DMS 273 (cell line): ENCODE measurements at regions not wholly inside any gene's neighbourhood (a gene's known extent, or its start where the extent isn't known, plus 50 kb on each side); places are given as distances from the start of the nearest gene placed in this dataset.
"Not testable (repeated sequence)": the region's sequence is repeated elsewhere in the genome, so short reads cannot be mapped to it uniquely, and the experiment has no call there.

Source experiments
- DNase-seq: peaks from one replicate; lab custom pipeline; 2025; ENCODE audit not compliant: unreplicated experiment; lab: John Stamatoyannopoulos, UW

DNA sequence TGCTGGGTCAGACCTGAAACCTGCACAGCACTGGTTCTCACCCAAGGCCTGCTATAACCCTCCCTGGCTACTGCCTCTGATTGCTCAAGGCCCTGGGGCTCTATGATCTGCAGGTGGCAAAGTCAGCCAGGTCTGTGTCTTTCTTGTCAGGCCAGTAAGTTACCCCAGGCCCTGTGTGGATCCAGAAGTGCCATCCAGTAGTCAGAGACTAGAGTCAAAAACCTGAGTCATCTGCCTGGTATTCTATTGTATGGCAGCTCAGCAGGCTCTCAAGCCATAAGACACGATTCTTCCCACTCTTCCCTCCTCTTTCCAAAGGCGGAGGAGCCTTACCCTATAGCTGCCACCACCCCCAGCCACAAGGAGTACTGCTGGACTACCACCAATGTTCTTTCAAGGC lies 593.0 kb downstream of the FRK start:
- no peak for DNase-seq

DNA sequence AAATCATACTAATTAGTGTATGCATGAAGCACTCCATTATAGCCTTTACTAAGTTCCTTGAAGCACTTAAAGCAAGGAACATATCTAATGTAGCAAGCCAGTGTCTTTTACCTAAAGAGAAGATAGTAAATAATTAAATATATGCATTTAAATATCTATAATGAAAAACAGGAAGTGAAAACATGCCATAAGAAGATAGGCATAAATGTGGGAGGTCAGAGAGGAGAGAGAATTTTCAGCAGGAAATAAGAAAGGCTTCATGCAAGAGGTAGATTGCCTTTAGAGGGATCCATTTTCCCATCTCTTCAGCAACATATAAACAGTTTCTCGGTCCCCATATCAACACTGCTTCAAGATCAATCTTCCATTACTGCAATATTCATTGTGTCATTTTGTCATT lies 599.8 kb downstream of the FRK start:
- DNase-seq, result no peak

GRCh38 chr6:115456848-115457247 lies 603.8 kb downstream of the FRK start:
- DNase-seq, result no peak

- DNase-seq, result no peak
These were observed 616.7 kb downstream of the FRK start for GRCh38 chr6:115443825-115444478.

DNA sequence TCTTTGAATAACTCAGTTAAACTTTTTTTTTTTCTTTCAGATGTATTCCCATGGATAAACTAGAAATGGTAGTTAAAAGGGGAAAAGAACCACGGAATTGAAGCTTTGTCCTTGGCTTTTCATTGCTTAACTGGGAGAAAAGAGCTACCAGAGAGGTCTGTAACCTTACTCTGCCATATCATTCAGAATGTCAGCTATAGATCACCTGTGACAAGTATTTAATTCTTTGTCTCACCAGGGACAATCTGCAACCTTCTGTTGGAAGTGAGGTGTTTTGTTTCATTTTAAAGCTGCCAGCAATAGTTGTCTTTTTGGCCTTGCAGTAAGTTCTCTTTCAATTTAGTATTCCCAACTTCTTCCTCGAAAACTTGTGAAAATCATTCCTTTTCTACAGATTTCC lies 618.4 kb downstream of the FRK start:
- no peak for DNase-seq

DNA sequence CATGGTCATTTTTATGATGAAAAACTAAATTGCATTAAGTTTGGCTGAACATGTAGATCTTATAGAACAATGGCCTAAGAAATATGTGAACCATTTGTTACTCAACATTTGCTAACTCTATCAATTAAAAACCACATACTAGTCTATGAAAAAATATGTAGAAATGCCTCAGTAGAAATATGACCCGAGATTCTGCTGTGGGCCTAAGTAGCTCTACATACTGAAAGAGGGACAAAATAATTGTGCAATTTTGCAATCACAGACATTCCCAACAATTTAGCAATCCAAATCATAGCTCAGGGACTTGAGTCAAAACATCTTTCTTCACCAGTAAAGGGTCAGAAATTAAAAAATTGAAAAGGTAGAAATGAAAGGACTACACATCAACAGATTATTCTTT lies 619.0 kb downstream of the FRK start:
- DNase-seq, result no peak

- no peak for DNase-seq
These were observed 645.3 kb downstream of the FRK start for GRCh38 chr6:115415378-115415777.

DNA sequence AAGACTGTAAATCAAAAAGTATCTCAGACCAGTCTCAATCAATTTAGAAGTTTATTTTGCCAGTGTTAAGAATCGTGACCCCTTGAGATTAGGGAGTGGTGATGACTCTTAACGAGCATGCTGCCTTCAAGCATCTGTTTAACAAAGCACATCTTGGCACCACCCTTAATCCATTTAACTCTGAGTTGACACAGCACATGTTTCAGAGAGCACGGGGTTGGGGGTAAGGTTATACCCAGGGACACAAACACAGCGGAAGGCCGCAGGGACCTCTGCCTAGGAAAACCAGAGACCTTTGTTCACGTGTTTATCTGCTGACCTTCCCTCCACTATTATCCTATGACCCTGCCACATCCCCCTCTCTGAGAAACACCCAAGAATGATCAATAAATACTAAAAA lies 645.8 kb downstream of the FRK start:
- not testable (repeated sequence) for DNase-seq

- DNase-seq, result no peak
These were observed 648.9 kb downstream of the FRK start for GRCh38 chr6:115411756-115412155.

GRCh38 chr6:115404446-115404845 lies 656.2 kb downstream of the FRK start:
- peak; percentile 10 for DNase-seq

- no peak for DNase-seq
These were observed 662.1 kb downstream of the FRK start for GRCh38 chr6:115398607-115399006.

DNA sequence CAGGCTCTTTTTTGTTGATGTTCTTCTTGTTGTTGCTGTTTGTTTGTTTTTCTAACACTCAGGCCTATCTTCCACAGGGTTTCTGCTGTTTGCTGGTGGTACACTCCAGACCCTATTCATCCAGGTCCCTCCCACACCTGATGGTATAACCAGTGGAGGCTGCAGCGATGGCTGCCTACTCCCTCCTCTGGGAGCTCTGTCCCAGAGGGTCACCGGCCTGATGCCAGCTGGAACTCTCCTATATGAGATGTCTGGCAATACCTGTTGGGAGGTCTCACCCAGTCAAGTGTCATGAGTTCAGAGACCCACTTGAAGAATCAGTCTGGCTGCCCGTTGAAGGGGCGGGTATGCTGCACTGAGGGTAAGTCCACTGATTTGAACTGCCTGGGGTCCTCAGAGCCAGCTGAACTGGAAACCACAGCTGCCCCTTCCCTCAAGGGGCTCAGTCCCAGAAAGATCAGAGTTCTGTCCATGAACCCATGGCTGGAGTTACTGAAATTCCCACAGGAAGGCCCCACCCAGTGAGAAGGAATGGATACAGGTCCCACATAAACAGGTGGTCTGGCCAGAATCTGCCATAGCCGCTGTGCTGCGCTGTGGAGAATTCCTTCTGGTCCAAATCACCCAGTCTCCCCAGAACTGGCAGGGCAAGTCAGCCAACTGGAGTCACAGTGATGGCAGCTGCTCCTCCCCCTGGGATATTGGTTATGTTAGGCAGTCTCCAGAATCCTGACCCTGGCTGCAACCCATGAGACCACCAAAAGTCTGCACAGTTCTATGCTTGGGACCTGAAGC lies 664.4 kb downstream of the FRK start:
- DNase-seq, result no peak

DNA sequence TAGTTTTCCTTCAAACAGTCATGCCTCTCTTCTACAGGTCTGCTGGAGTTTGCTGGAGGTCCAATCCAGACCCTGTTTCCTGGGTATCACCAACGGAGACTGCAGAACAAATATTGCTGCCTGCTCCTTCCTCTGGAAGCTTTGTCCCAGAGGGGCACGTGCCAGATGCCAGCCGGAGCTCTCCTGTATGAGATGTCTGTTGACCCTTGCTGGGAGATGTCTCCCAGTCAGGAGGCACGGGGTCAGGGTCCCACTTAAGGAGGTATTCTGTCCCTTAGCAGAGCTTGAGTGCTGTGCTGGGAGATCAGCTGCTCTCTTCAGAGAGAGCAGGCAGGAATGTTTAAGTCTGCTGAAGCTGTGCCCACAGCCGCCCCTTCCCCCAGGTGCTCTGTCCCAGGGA lies 666.9 kb downstream of the FRK start:
- no peak for DNase-seq

- no peak for DNase-seq
These were observed 690.5 kb downstream of the FRK start for GRCh38 chr6:115370202-115370601.

DNA sequence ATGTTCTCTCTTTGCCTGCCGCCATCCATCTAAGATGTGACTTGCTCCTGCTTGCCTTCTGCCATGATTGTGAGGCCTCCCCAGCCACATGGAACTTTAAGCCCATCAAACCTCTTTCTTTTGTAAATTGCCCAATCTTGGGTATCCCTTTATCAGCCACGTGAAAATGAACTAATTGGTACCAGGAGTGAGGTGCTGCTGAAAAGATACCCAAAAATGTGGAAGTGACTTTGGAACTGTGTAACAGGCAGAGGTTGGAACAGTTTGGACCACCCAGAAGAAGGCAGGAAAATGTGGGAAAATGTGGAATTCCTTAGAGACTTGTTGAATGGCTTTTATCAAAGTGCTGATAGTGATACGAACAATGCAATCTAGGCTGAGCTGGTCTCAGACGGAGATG lies 694.9 kb downstream of the FRK start:
- no peak for DNase-seq

GRCh38 chr6:115363379-115363778 lies 697.3 kb downstream of the FRK start:
- DNase-seq, result no peak

- no peak for DNase-seq
These were observed 698.5 kb downstream of the FRK start for GRCh38 chr6:115362234-115362633.

GRCh38 chr6:115360602-115361325 lies 699.9 kb downstream of the FRK start:
- no peak for DNase-seq

DNA sequence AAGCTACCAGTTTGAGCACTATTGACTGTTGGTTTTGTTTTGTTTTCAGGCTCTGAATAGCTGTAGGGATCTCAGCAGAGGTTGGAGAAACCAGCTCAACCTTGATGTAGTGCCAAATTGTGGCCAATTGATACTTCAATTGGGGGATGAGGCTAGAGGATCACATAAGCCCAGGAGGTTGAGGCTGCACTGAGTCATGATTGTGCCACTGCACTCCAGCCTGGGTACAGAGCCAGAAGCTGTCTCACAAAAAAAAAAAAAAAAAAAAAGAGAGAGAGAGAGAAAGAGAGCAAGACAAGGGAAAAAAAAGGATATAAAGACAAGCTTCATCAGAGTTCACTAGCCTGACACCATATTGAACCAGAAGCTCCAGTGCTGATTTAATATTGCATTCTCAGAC lies 702.1 kb downstream of the FRK start:
- DNase-seq, result no peak

DNA sequence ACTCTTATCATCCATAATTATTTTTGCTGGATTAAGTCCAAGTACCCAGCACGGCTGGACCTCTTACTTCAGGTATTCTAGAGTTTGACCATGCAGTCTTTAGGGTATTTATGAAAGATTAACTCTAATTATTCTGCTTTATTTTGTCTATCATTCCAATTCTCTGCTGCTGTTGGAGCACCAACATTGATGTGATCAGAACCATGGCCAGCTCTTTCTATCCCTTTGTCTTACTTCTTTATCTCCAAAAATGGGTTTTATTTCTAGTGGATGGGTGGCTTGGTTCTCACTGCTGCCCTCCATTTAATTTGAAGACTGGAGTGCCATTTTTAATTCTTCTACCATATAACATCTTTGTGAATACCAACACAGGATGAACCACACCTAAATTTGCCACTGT lies 704.3 kb downstream of the FRK start:
- no peak for DNase-seq

GRCh38 chr6:115323001-115323400 lies 737.7 kb downstream of the FRK start:
- no peak for DNase-seq

DNA sequence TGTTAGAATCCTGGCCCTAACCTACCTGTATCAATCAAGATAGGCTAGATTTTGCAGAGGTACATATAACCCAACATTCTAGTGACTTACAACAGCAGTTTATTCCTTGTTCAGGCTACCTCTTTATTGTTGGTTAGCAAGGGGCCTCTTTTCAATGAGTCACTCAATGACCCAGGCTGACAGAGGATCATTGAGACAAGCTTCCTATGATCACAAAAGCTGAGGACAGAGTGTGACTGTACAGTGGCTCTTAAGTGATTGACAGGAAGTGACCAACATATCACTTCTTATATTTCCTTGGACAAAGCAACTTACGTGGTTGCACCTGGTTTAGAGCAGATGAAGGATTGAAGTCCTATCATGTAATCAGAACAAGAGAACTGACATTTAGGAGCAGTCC lies 740.9 kb downstream of the FRK start:
- DNase-seq, result no peak
